Mucosa of descending colon (tissue), 3 donors: ENCODE measurements at regions not wholly inside any gene's neighbourhood (a gene's known extent, or its start where the extent isn't known, plus 50 kb on each side); places are given as distances from the start of the nearest gene placed in this dataset.

ENCODE experiments used
- ATAC-seq: fragments of 200-7000 bp; cut with Tn5 transposase; one replicate; pipeline ENCODE4 v1.9.1; 2020; ENCODE audit warnings: mild to moderate bottlenecking, moderate library complexity
- DNase-seq, 3 donors: peaks; one replicate each; pipeline ENCODE4 v3.0.0-alpha.2; 2020
- H3K36me3 ChIP-seq: fragments of 200-600 bp; one replicate; pipeline ENCODE4 v1.8.0; 2021; ENCODE audit warnings: low read depth, mild to moderate bottlenecking
- H3K4me1 ChIP-seq: fragments of 200-600 bp; one replicate; pipeline ENCODE4 v1.8.0; 2021; ENCODE audit warnings: low read depth, mild to moderate bottlenecking
- H3K4me3 ChIP-seq: fragments of 200-600 bp; one replicate; pipeline ENCODE4 v1.8.0; 2021; ENCODE audit warnings: mild to moderate bottlenecking
- H3K9me3 ChIP-seq: fragments of 200-600 bp; one replicate; pipeline ENCODE4 v1.8.0; 2021; ENCODE audit warnings: mild to moderate bottlenecking
- CTCF ChIP-seq: fragments of 200-600 bp; IDR thresholded peaks from one replicate; pipeline ENCODE4 v1.8.0; 2022; ENCODE audit warnings: antibody characterized with exemption, mild to moderate bottlenecking
- intact Hi-C, 2 donors: fragments of 100-400 bp; cut with DNase I in 1 of 2; cut with micrococcal nuclease in 1 of 2; formaldehyde crosslinking; loops; one replicate each; pipeline versions ENCODE4 v1.11.0 to v1.11.1; 2022; cut with DNase I, micrococcal nuclease
- donor health status: DM: no; HTN: no; CAD: no; lungs with moderate emphysema.
- donor health status: DM: no; HTN: no; CAD: no.
- donor health status: DM: no; HTN: yes; CAD: no.

GRCh38 chr16:5775916-5776315 lies 678.3 kb upstream of the EEF2KMT start:
- DNase-seq (no peak), ATAC-seq (no peak)
- no peak for TF ChIP-seq CTCF
- intact Hi-C loops: no loop called here
- no peaks in the 10 kb centered on the region for H3K36me3 ChIP-seq
- H3K9me3 ChIP-seq: no peaks in the 10 kb centered on the region
- H3K4me3 ChIP-seq: no peak overlapping the region
- H3K4me1 ChIP-seq: no peaks in the 10 kb centered on the region

GRCh38 chr16:5770118-5770517 lies 672.5 kb upstream of the EEF2KMT start:
- no peaks in the 10 kb centered on the region for H3K9me3 ChIP-seq
- no peak overlapping the region for H3K4me3 ChIP-seq
- no peak for TF ChIP-seq CTCF
- ATAC-seq (no peak), DNase-seq (no peak)
- no peaks in the 10 kb centered on the region for H3K36me3 ChIP-seq
- H3K4me1 ChIP-seq: no peaks in the 10 kb centered on the region
- intact Hi-C loops: no loop called here

- no peak for TF ChIP-seq CTCF
- intact Hi-C loops: no loop called here
- H3K4me3 ChIP-seq: no peak overlapping the region
- no peaks in the 10 kb centered on the region for H3K9me3 ChIP-seq
- no peak for DNase-seq
- no peaks in the 10 kb centered on the region for H3K4me1 ChIP-seq
- H3K36me3 ChIP-seq: no peaks in the 10 kb centered on the region
- ATAC-seq: no peak
Observed at GRCh38 chr16:5769513-5769912, 671.9 kb upstream of the EEF2KMT start.

GRCh38 chr16:5768445-5768844 lies 670.9 kb upstream of the EEF2KMT start:
- Histone ChIP-seq H3K4me1 (no peaks in the 10 kb centered on the region), H3K4me3 (no peak overlapping the region), H3K9me3 (no peaks in the 10 kb centered on the region), H3K36me3 (no peaks in the 10 kb centered on the region)
- ATAC-seq (no peak), DNase-seq (no peak)
- TF ChIP-seq CTCF: no peak
- intact Hi-C loops: no loop called here

GRCh38 chr16:5763176-5763575 lies 665.6 kb upstream of the EEF2KMT start:
- ATAC-seq: no peak
- TF ChIP-seq CTCF: no peak
- Histone ChIP-seq H3K36me3 (no peaks in the 10 kb centered on the region), H3K4me1 (no peaks in the 10 kb centered on the region), H3K4me3 (no peak overlapping the region), H3K9me3 (no peaks in the 10 kb centered on the region)
- intact Hi-C loops: no loop called here
- DNase-seq: no peak

- ATAC-seq (no peak), DNase-seq (no peak)
- no peaks in the 10 kb centered on the region for H3K4me1 ChIP-seq
- no peaks in the 10 kb centered on the region for H3K9me3 ChIP-seq
- H3K4me3 ChIP-seq: no peak overlapping the region
- H3K36me3 ChIP-seq: no peaks in the 10 kb centered on the region
- intact Hi-C loops: no loop called here
- no peak for TF ChIP-seq CTCF
Observed at GRCh38 chr16:5762362-5762761, 664.8 kb upstream of the EEF2KMT start.
